Loucy (cell line): ENCODE measurements at regions not wholly inside any gene's neighbourhood (a gene's known extent, or its start where the extent isn't known, plus 50 kb on each side); places are given as distances from the start of the nearest gene placed in this dataset.

Experiments
- H2AFZ ChIP-seq: fragments of 200-600 bp; sonication (generic); 2 replicates; pipeline ENCODE4 v1.6.0; 2016; ENCODE audit warnings: antibody characterized with exemption, mild to moderate bottlenecking, low read length, moderate library complexity
- H3F3A ChIP-seq: fragments of 200-600 bp; 2 replicates; pipeline ENCODE4 v1.6.0; 2016; ENCODE audit warnings: antibody characterized with exemption, low read depth, mild to moderate bottlenecking
- H3K27me3 ChIP-seq: fragments of 200-600 bp; sonication (generic); 2 replicates; pipeline ENCODE4 v1.6.1; 2014; ENCODE audit warnings: low read length, mild to moderate bottlenecking; ENCODE audit not compliant: insufficient read depth, poor library complexity, severe bottlenecking
- H3K36me3 ChIP-seq: fragments of 200-600 bp; sonication (generic); 2 replicates; pipeline ENCODE4 v1.6.1; 2016; ENCODE audit warnings: low read length; ENCODE audit not compliant: insufficient read depth
- H3K4me1 ChIP-seq: fragments of 200-600 bp; sonication (generic); 2 replicates; pipeline ENCODE4 v1.5.1; 2014; ENCODE audit warnings: low read length, mild to moderate bottlenecking; ENCODE audit not compliant: insufficient read depth, poor library complexity, severe bottlenecking
- H3K4me2 ChIP-seq: fragments of 200-600 bp; sonication (generic); 2 replicates; pipeline ENCODE4 v1.6.0; 2014; ENCODE audit warnings: antibody characterized with exemption, low read length, low read depth, mild to moderate bottlenecking; ENCODE audit not compliant: poor library complexity, severe bottlenecking
- H3K4me3 ChIP-seq: fragments of 200-600 bp; sonication (generic); 2 replicates; pipeline ENCODE4 v1.5.1; 2014; ENCODE audit warnings: low read length, mild to moderate bottlenecking, mixed read lengths; ENCODE audit not compliant: poor library complexity, severe bottlenecking
- H3K79me2 ChIP-seq: fragments of 200-600 bp; sonication (generic); 2 replicates; pipeline ENCODE4 v1.6.1; 2014; ENCODE audit warnings: low read length; ENCODE audit not compliant: insufficient read depth
- H3K9ac ChIP-seq: fragments of 200-600 bp; sonication (generic); 2 replicates; pipeline ENCODE4 v1.6.0; 2014; ENCODE audit warnings: mild to moderate bottlenecking, low read depth, low read length, moderate library complexity; ENCODE audit not compliant: poor library complexity, severe bottlenecking
- H3K9me2 ChIP-seq: fragments of 200-600 bp; sonication (generic); replicated peaks from 2 replicates; pipeline ENCODE4 v1.6.1; 2016; ENCODE audit warnings: low read depth, low read length, mixed read lengths
- H3K9me3 ChIP-seq: fragments of 200-600 bp; sonication (generic); 2 replicates; pipeline ENCODE4 v1.6.1; 2014; ENCODE audit warnings: mild to moderate bottlenecking, antibody characterized with exemption, low read length, low read depth; ENCODE audit not compliant: insufficient read depth
- H4K20me1 ChIP-seq: fragments of 200-600 bp; sonication (generic); 2 replicates; pipeline ENCODE4 v1.6.0; 2014; ENCODE audit warnings: antibody characterized with exemption, low read length, mild to moderate bottlenecking; ENCODE audit not compliant: insufficient read depth, poor library complexity, severe bottlenecking
- CTCF ChIP-seq: fragments of 200-600 bp; sonication (generic); conservative IDR thresholded peaks from 2 replicates; pipeline ENCODE4 v1.5.1; 2014; ENCODE audit warnings: mild to moderate bottlenecking, antibody characterized with exemption, low read length
- EZH2phosphoT487 ChIP-seq: fragments of 200-600 bp; IDR thresholded peaks from 2 replicates; pipeline ENCODE4 v1.6.1; 2018; ENCODE audit warnings: antibody characterized with exemption, mild to moderate bottlenecking, moderate library complexity, borderline replicate concordance

DNA sequence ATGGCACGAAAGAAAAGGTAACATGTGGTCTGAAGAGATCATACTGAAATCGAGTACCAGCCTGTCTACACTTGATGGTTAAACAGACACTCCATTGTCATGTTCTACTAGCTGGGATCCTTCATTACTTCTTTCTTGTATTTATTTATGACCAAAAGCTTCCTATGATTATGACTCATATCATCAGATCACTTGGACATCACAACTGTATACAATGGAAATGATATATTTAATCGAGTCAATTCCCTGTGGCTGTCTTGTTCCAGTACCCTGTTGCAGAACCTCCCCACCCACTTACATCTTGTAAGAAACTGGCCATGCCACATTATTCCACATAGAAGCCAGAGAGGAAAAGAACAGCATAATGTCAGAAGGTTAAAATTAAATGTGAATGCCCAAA is 358.9 kb downstream of the ZEB2 start:
- Histone ChIP-seq H2AFZ (no peak overlapping the region), H3F3A (no peaks in the 10 kb centered on the region), H3K4me1 (peaks cover 5% of the 10 kb centered on the region), H3K27me3 (no peaks in the 10 kb centered on the region), H3K9me3 (no peaks in the 10 kb centered on the region), H3K79me2 (no peaks in the 10 kb centered on the region), H4K20me1 (no peaks in the 10 kb centered on the region), H3K4me2 (no peak overlapping the region), H3K36me3 (no peaks in the 10 kb centered on the region), H3K9me2 (no peaks in the 10 kb centered on the region), H3K4me3 (no peak overlapping the region), H3K9ac (no peak overlapping the region)
- TF ChIP-seq CTCF (no peak), EZH2phosphoT487 (no peak)

DNA sequence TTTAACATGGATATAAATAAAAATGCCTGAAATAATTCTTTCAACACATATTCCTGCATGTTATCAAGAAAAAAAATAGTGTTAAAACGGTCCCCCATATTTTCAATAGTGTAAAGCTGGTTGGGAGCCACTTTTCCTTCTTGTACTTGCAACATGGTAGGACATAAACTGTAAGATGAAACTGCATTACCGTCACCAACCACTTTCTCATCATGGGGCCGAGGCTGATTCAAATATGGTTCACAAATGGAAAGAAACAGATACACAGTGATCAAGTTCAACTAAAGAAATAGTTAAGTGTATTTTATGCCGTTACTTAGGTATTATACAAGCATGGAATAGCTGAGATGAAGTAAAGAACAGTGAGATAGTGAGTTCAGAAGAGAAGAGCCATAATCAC is 360.7 kb downstream of the ZEB2 start:
- Histone ChIP-seq H3K4me2 (no peak overlapping the region), H3K9me2 (no peaks in the 10 kb centered on the region), H3K4me1 (peaks cover 5% of the 10 kb centered on the region), H4K20me1 (no peaks in the 10 kb centered on the region), H3K4me3 (no peak overlapping the region), H2AFZ (no peak overlapping the region), H3K79me2 (no peaks in the 10 kb centered on the region), H3K27me3 (no peaks in the 10 kb centered on the region), H3K9me3 (no peaks in the 10 kb centered on the region), H3K36me3 (no peaks in the 10 kb centered on the region), H3K9ac (no peak overlapping the region), H3F3A (no peaks in the 10 kb centered on the region)
- TF ChIP-seq EZH2phosphoT487 (no peak), CTCF (peak; percentile 32; the same call in 1 of the 2 replicates)

- Histone ChIP-seq H3K4me1 (peaks cover 5% of the 10 kb centered on the region), H3K9me2 (no peaks in the 10 kb centered on the region), H3K9me3 (no peaks in the 10 kb centered on the region), H3K4me3 (no peak overlapping the region), H3K27me3 (no peaks in the 10 kb centered on the region), H4K20me1 (no peaks in the 10 kb centered on the region), H3F3A (no peaks in the 10 kb centered on the region), H3K4me2 (no peak overlapping the region), H2AFZ (no peak overlapping the region), H3K79me2 (no peaks in the 10 kb centered on the region), H3K36me3 (no peaks in the 10 kb centered on the region), H3K9ac (no peak overlapping the region)
- no peak for TF ChIP-seq CTCF
- TF ChIP-seq EZH2phosphoT487: no peak
These were observed 361.8 kb downstream of the ZEB2 start for GRCh38 chr2:144158096-144158495.
